GM12878 (cell line): ENCODE measurements at regions not wholly inside any gene's neighbourhood (a gene's known extent, or its start where the extent isn't known, plus 50 kb on each side); places are given as distances from the start of the nearest gene placed in this dataset.
A peak's percentile ranks its signal among the peaks of the same experiment; 100 is the strongest.

ENCODE experiments used
- ATF2 ChIP-seq: IDR thresholded peaks from 2 replicates; pipeline ENCODE4 v1.6.1; 2012; ENCODE audit warnings: low read length, inconsistent platforms
- CBFB ChIP-seq: IDR thresholded peaks from 2 replicates; pipeline ENCODE4 v1.6.1; 2016; ENCODE audit warnings: antibody characterized with exemption, low read depth
- ETV6 ChIP-seq, 2 experiments: fragments of 450-650 bp in 1 of 2; IDR thresholded peaks in 1 of 2; conservative IDR thresholded peaks in 1 of 2; 2 replicates each; pipeline ENCODE4 v1.6.1; 2014; ENCODE audit warnings: antibody characterized with exemption in 1 of 2, borderline replicate concordance in 1 of 2, low read depth in 1 of 2, mild to moderate bottlenecking in 1 of 2, moderate library complexity in 1 of 2
- FOS ChIP-seq: IDR thresholded peaks from 3 replicates; pipeline ENCODE4 v1.6.1; 2011; ENCODE audit warnings: borderline replicate concordance; ENCODE audit not compliant: insufficient read length; ENCODE audit errors: extremely low read depth
- IRF3 ChIP-seq: fragments of 450-650 bp; IDR thresholded peaks from 2 replicates; pipeline ENCODE4 v1.6.1; 2014; ENCODE audit warnings: mild to moderate bottlenecking
- JUNB ChIP-seq: IDR thresholded peaks from 2 replicates; pipeline ENCODE4 v1.6.1; 2016; ENCODE audit warnings: antibody characterized with exemption, mild to moderate bottlenecking
- JUND ChIP-seq: IDR thresholded peaks from 2 replicates; pipeline ENCODE4 v1.6.1; 2012; ENCODE audit warnings: low read depth, mild to moderate bottlenecking, low read length, improper control_type of control experiment, moderate library complexity
- LARP7 ChIP-seq: fragments of 450-650 bp; IDR thresholded peaks from 2 replicates; pipeline ENCODE4 v1.6.1; 2017; ENCODE audit warnings: mild to moderate bottlenecking
- MEF2A ChIP-seq: IDR thresholded peaks from 2 replicates; pipeline ENCODE4 v1.6.1; 2011; ENCODE audit warnings: low read depth, mild to moderate bottlenecking, low read length, moderate library complexity; ENCODE audit not compliant: insufficient read depth
- MTA2 ChIP-seq: fragments of 450-650 bp; IDR thresholded peaks from 2 replicates; pipeline ENCODE4 v1.6.1; 2016; ENCODE audit warnings: low read depth, mild to moderate bottlenecking, moderate library complexity
- NFYA ChIP-seq: IDR thresholded peaks from 2 replicates; pipeline ENCODE4 v1.6.1; 2011; ENCODE audit warnings: low read depth, mild to moderate bottlenecking, low read length, improper control_type of control experiment, borderline replicate concordance
- RBBP5 ChIP-seq: fragments of 200-600 bp; sonication (generic); conservative IDR thresholded peaks from 2 replicates; pipeline ENCODE4 v1.6.1; 2016
- SKIL ChIP-seq: fragments of 450-650 bp; IDR thresholded peaks from 2 replicates; pipeline ENCODE4 v1.6.1; 2017; ENCODE audit warnings: mild to moderate bottlenecking, low read depth, inconsistent platforms; ENCODE audit not compliant: poor library complexity, severe bottlenecking
- SMC3 ChIP-seq: IDR thresholded peaks from 2 replicates; pipeline ENCODE4 v1.6.1; 2011; ENCODE audit warnings: low read length, improper control_type of control experiment, borderline replicate concordance
- TBL1XR1 ChIP-seq: IDR thresholded peaks from 2 replicates; pipeline ENCODE4 v1.6.1; 2012; ENCODE audit warnings: low read depth, low read length, improper control_type of control experiment
- ZNF384 ChIP-seq: IDR thresholded peaks from 2 replicates; pipeline ENCODE4 v1.6.1; 2012; ENCODE audit warnings: low read depth, mild to moderate bottlenecking, low read length, improper control_type of control experiment, borderline replicate concordance
- TF ChIP-seq, protein P1 (sequence below): fragments of 450-650 bp; IDR thresholded peaks from 2 replicates; pipeline ENCODE4 v1.6.1; 2016; ENCODE audit warnings: mild to moderate bottlenecking, moderate library complexity, borderline replicate concordance
- TF ChIP-seq, protein P2 (sequence below): IDR thresholded peaks from 2 replicates; pipeline ENCODE4 v1.6.1; 2011; ENCODE audit warnings: low read depth, low read length, improper control_type of control experiment, borderline replicate concordance
- TF ChIP-seq, protein P3 (sequence below): fragments of 450-650 bp; IDR thresholded peaks from 2 replicates; pipeline ENCODE4 v1.6.1; 2017; ENCODE audit warnings: low read depth, mild to moderate bottlenecking, moderate library complexity

GRCh38 chr2:198731842-198732399, 725.8 kb downstream of the SATB2 start (continued):
- TF ChIP-seq, protein P1, sequence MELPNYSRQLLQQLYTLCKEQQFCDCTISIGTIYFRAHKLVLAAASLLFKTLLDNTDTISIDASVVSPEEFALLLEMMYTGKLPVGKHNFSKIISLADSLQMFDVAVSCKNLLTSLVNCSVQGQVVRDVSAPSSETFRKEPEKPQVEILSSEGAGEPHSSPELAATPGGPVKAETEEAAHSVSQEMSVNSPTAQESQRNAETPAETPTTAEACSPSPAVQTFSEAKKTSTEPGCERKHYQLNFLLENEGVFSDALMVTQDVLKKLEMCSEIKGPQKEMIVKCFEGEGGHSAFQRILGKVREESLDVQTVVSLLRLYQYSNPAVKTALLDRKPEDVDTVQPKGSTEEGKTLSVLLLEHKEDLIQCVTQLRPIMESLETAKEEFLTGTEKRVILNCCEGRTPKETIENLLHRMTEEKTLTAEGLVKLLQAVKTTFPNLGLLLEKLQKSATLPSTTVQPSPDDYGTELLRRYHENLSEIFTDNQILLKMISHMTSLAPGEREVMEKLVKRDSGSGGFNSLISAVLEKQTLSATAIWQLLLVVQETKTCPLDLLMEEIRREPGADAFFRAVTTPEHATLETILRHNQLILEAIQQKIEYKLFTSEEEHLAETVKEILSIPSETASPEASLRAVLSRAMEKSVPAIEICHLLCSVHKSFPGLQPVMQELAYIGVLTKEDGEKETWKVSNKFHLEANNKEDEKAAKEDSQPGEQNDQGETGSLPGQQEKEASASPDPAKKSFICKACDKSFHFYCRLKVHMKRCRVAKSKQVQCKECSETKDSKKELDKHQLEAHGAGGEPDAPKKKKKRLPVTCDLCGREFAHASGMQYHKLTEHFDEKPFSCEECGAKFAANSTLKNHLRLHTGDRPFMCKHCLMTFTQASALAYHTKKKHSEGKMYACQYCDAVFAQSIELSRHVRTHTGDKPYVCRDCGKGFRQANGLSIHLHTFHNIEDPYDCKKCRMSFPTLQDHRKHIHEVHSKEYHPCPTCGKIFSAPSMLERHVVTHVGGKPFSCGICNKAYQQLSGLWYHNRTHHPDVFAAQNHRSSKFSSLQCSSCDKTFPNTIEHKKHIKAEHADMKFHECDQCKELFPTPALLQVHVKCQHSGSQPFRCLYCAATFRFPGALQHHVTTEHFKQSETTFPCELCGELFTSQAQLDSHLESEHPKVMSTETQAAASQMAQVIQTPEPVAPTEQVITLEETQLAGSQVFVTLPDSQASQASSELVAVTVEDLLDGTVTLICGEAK, result no peak
- TF ChIP-seq ATF2, result no peak
- no peak for TF ChIP-seq CBFB
- peak; percentile 53; the same call in 1 of the 2 replicates for TF ChIP-seq MTA2
- TF ChIP-seq FOS, result no peak
- TF ChIP-seq RBBP5, result no peak
- TF ChIP-seq SKIL, result no peak
- TF ChIP-seq, protein P2, sequence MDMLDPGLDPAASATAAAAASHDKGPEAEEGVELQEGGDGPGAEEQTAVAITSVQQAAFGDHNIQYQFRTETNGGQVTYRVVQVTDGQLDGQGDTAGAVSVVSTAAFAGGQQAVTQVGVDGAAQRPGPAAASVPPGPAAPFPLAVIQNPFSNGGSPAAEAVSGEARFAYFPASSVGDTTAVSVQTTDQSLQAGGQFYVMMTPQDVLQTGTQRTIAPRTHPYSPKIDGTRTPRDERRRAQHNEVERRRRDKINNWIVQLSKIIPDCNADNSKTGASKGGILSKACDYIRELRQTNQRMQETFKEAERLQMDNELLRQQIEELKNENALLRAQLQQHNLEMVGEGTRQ, result no peak
- TF ChIP-seq JUND, result no peak
- TF ChIP-seq IRF3, result no peak
- TF ChIP-seq TBL1XR1, result no peak
- no peak for TF ChIP-seq NFYA
- TF ChIP-seq, protein P3, sequence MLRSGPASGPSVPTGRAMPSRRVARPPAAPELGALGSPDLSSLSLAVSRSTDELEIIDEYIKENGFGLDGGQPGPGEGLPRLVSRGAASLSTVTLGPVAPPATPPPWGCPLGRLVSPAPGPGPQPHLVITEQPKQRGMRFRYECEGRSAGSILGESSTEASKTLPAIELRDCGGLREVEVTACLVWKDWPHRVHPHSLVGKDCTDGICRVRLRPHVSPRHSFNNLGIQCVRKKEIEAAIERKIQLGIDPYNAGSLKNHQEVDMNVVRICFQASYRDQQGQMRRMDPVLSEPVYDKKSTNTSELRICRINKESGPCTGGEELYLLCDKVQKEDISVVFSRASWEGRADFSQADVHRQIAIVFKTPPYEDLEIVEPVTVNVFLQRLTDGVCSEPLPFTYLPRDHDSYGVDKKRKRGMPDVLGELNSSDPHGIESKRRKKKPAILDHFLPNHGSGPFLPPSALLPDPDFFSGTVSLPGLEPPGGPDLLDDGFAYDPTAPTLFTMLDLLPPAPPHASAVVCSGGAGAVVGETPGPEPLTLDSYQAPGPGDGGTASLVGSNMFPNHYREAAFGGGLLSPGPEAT, result peak; percentile 24; the same call in 1 of the 2 replicates
- TF ChIP-seq MEF2A, result no peak
- no peak for TF ChIP-seq JUNB
- TF ChIP-seq SMC3, result no peak
- no peak for TF ChIP-seq ZNF384
- no peak for TF ChIP-seq ETV6 (conservative IDR thresholded peaks at IDR 0.05 in 1 of 2, IDR thresholded peaks at IDR 0.05 in 1 of 2; ENCODE audit: borderline replicate concordance in 1 of 2, low read depth in 1 of 2)
- TF ChIP-seq LARP7, result no peak
